ENCODE measurements at regions not wholly inside any gene's neighbourhood (a gene's known extent, or its start where the extent isn't known, plus 50 kb on each side); places are given as distances from the start of the nearest gene placed in this dataset.

- TF ChIP-seq ARID5B (CRISPR knock-in tag; IDR thresholded peaks at IDR 0.05) (peak; percentile 72; the same call in 1 of the 2 replicates), ZNF317 (CRISPR knock-in tag; IDR thresholded peaks at IDR 0.05) (no peak), GATAD2A (CRISPR knock-in tag; IDR thresholded peaks at IDR 0.05) (peak; percentile 62), POLR2G (IDR thresholded peaks at IDR 0.05; ENCODE audit: low read depth, low read length) (no peak), NR2C2 (CRISPR knock-in tag; IDR thresholded peaks at IDR 0.05; ENCODE audit: borderline replicate concordance) (peak; percentile 51), CREM (IDR thresholded peaks at IDR 0.05) (0 out of 2 replicates have a peak, but pooled peaks have one; percentile 18), CREM (CRISPR knock-in tag; IDR thresholded peaks at IDR 0.05) (no peak), SIX4 (CRISPR knock-in tag; IDR thresholded peaks at IDR 0.05) (peak; percentile 88), NCOR1 (IDR thresholded peaks at IDR 0.05; ENCODE audit: borderline replicate concordance, low read length) (peak; percentile 67), ZNF644 (CRISPR knock-in tag; IDR thresholded peaks at IDR 0.05; ENCODE audit: low read depth) (peak; percentile 64; the same call in 1 of the 2 replicates), MED1 (CRISPR knock-in tag; IDR thresholded peaks at IDR 0.05) (no peak), PAX8 (CRISPR knock-in tag; IDR thresholded peaks at IDR 0.05; ENCODE audit: borderline replicate concordance) (no peak), THYN1 (CRISPR knock-in tag; IDR thresholded peaks at IDR 0.05; ENCODE audit: borderline replicate concordance, low read depth) (no peak), HNF4G (IDR thresholded peaks at IDR 0.05; ENCODE audit: borderline replicate concordance, low read depth, low read length) (0 out of 2 replicates have a peak, but pooled peaks have one; percentile 32), HNF4G (CRISPR knock-in tag; IDR thresholded peaks at IDR 0.05; ENCODE audit: borderline replicate concordance, low read depth) (no peak), SSRP1 (CRISPR knock-in tag; IDR thresholded peaks at IDR 0.05) (0 out of 2 replicates have a peak, but pooled peaks have one; percentile 64), RCOR2 (CRISPR knock-in tag; IDR thresholded peaks at IDR 0.05) (peak; percentile 22; the same call in 1 of the 2 replicates), REXO4 (CRISPR knock-in tag; IDR thresholded peaks at IDR 0.05; ENCODE audit: borderline replicate concordance) (no peak), ZNF614 (CRISPR knock-in tag; IDR thresholded peaks at IDR 0.05; ENCODE audit: borderline replicate concordance) (peak; percentile 80)
- TF ChIP-seq, protein P1, sequence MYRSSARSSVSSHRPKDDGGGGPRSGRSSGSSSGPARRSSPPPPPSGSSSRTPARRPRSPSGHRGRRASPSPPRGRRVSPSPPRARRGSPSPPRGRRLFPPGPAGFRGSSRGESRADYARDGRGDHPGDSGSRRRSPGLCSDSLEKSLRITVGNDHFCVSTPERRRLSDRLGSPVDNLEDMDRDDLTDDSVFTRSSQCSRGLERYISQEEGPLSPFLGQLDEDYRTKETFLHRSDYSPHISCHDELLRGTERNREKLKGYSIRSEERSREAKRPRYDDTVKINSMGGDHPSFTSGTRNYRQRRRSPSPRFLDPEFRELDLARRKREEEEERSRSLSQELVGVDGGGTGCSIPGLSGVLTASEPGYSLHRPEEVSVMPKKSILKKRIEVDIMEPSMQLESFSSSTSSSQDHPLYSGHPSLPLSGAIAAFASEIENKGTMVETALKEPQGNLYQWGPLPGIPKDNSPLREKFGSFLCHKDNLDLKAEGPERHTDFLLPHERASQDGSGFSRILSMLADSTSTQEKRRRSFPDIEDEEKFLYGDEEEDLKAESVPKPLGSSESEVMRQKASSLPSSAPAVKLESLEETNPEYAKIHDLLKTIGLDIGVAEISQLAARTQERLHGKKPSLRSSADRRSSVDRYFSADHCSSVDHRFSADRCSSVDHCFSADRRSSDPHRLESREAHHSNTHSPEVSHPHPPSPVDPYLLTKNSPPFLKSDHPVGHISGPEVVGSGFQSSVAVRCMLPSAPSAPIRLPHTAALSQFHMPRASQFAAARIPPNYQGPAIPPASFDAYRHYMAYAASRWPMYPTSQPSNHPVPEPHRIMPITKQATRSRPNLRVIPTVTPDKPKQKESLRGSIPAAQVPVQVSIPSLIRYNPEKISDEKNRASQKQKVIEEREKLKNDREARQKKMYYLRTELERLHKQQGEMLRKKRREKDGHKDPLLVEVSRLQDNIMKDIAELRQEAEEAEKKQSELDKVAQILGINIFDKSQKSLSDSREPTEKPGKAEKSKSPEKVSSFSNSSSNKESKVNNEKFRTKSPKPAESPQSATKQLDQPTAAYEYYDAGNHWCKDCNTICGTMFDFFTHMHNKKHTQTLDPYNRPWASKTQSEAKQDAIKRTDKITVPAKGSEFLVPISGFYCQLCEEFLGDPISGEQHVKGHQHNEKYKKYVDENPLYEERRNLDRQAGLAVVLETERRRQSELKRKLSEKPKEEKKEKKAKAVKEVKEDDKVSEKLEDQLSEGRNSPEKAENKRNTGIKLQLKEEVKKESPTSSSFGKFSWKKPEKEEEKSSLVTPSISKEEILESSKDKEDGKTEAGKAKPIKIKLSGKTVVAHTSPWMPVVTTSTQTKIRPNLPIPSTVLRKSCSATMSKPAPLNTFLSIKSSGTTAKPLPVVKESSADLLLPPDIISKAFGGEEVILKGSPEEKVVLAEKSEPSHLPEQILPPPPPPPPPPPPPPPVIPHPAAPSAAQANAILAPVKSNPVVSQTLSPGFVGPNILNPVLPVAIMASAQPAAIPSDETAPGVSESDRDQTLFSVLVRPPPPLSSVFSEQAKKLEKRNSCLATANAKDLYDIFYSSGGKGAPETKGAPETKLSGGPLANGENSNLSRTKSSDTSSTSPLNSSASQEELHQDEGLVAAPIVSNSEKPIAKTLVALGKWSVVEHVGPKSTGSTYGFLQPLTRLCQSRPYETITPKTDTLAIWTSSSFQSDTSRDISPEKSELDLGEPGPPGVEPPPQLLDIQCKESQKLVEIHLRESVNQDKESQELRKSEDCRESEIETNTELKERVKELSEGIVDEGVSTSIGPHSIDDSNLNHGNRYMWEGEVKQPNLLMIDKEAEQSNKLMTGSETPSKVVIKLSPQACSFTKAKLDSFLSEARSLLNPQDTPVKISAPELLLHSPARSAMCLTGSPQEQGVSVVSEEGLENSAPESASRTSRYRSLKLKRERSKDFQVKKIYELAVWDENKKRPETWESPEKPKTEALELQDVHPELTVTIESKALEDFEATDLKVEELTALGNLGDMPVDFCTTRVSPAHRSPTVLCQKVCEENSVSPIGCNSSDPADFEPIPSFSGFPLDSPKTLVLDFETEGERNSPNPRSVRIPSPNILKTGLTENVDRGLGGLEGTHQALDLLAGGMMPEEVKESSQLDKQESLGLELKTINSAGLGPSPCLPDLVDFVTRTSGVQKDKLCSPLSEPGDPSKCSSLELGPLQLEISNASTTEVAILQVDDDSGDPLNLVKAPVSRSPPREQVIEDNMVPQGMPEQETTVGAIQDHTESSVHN (CRISPR knock-in tag; IDR thresholded peaks at IDR 0.05) = no peak
Observed at GRCh38 chr9:108442627-108443018, 413.2 kb downstream of the ACTL7B start (continued).

Data from HepG2 (cell line).